DMS 273 (cell line): ENCODE measurements at regions not wholly inside any gene's neighbourhood (a gene's known extent, or its start where the extent isn't known, plus 50 kb on each side); places are given as distances from the start of the nearest gene placed in this dataset.
"Not testable (repeated sequence)": the region's sequence is repeated elsewhere in the genome, so short reads cannot be mapped to it uniquely, and the experiment has no call there.

Source experiments
- DNase-seq: peaks from one replicate; lab custom pipeline; 2025; ENCODE audit not compliant: unreplicated experiment; lab: John Stamatoyannopoulos, UW

DNA sequence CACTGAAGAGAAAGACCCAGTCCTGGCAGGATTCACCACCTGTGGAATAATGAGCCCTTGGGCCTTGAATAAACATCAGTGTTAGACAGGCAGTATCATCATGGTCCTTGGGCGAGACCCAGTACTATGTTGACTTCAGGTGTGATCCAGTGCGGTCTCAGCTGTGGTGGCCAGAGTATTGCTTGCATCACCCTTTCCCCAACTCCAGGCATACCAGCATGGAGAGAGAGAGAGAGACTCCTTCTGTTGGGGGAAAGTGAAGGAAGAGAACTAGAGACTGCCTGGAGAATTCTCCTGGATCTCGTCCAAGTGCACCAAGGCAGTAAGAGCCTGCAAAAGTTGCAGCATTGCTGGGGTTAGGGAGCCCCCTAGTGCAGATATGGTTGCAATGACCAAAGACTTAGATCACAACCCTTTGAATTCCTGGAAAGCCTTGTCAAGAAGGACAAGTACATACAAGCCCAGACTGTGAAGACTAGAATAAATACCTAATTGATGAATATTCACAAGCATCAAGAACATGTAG lies 61.1 kb upstream of the VAMP7 start:
- DNase-seq: peak; percentile 93

DNA sequence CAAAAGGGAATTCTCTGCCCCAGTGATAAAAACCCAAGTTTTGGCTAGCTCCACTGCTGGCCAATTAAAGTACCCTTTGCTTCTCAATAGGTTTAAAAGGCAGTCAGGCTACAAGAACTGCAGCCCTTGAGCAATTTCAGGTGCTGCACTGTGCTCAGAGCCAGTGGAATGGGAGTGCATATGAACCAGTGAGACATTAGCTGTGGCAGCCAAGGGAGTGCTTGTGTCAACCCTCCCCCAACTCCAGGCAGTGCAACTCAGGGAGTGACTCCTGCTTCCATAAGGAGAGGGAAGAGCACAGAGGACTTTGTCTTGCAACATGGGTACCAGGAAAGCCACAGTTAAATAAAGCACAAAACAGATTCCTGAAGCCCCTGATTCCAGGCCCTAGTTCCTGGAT lies 61.6 kb upstream of the VAMP7 start:
- no peak for DNase-seq

- DNase-seq: not testable (repeated sequence)
Measured at GRCh38 chrX:155814391-155814790, 66.8 kb upstream of the VAMP7 start.

GRCh38 chrX:155779831-155780230 lies 101.3 kb upstream of the VAMP7 start:
- DNase-seq: no peak

DNA sequence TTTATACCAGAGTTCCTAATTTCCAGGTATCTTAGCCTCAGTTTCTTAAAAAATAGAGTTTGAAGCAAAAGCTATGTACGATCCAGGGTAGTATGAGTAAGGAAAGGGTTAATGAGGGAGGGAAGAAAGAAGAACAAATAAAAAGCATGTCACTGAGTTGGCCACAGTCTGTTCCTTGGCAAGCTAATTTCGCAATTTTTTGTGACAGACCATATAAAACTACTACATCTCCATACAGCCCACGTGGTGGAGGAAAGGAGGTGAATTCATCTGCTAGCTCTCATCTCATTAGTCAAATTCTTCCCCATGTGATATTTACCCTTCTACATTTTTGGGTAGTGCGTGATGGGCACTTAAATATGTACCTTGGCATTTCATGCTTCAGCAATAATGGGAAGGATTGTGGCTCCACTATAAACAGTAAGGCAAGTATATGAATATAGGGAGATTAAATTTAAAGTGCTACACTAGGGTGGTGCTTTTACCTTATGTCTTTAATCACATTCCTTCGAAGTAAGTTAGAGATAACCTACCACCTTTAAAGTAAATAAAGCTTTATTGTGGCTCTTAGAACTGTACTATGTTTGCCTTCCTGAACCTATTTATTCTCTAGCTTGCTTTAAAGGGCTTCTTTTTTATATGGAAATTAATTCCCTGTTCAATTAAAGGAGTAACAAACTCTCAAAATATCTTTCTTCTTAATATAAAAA lies 102.1 kb upstream of the VAMP7 start:
- no peak for DNase-seq

DNA sequence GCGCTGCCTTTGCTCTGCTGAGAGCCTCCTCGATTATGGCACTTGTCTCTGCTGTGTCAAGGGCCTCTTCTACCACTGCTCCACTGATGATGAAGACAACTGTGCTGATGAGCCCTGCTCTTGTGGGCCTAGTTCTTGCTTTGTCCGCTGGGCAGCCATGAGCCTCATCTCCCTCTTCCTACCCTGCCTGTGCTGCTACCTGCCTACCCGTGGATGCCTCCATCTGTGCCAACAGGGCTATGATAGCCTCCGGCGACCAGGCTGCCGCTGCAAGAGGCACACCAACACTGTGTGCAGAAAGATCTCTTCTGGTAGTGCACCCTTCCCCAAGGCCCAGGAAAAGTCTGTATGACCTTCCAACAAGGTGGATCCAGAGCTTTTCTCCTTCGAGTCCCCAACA lies 106.8 kb upstream of the VAMP7 start:
- DNase-seq: no peak

DNA sequence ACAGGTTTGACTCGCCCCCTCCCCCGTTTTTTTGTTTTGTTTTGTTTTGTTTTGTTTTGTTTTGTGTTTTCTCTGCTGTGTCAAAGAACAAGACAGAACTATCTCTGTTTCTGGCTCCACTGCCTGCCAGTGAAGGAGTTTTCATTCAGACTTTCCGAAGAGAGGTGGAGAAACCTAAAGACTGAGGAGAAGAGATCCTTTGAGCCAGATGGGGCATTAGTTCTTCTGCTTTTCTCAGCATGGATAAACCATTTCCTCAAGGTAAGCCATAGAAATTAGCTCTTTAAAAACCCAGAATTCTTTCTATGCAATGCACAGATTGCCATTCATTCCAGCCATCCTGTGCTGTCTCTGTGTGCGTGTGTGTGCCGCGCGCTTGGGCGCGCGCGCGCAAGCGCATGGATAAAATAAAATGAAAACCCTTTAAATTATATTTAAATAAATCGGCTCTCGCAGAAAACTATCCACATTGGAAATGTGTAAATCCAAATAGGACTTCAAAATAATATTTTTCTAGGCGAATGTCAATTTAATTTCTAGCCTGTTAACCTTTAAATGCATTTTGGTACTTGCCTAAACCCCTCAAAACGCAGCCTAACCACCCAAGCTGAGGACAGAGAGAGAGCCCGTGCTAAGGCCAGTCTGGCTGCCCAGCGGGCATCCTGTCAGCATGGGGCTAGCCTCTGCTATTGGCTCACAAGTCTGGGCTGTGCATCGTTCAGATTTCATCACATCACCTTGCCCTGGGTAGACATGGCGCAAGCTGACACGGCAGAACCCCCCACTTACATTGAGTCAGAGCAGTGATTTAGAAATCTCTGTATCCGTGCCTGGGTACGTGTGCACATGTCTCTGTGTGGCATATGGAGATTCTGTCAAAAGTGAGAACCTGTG lies 113.0 kb upstream of the VAMP7 start:
- DNase-seq: peak; percentile 70

- peak; percentile 89 for DNase-seq
Measured at GRCh38 chrX:155767051-155767875, 113.9 kb upstream of the VAMP7 start.

DNA sequence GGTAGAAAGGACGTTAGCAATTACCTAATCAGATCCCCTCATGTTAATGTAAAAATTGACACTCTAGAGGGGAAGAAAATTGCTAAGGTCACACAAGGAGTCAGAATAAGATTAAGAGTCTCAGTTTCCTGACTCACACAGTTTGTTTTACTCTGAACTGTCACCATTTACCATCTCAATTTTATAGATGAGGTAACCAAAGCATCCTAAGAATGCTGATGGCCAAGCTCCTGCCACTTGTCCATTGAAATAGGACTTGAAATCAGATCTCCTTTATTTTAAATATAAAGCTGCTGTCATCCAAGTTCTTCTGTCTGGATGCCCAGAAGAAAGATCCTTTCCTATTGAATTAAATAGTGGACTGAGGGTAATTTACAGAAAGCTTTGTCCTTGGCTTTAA lies 114.8 kb upstream of the VAMP7 start:
- no peak for DNase-seq

GRCh38 chrX:155761185-155761584 lies 120.0 kb upstream of the VAMP7 start:
- DNase-seq: no peak

- DNase-seq: no peak
Measured at GRCh38 chrX:155757046-155757759, 123.9 kb upstream of the VAMP7 start.

DNA sequence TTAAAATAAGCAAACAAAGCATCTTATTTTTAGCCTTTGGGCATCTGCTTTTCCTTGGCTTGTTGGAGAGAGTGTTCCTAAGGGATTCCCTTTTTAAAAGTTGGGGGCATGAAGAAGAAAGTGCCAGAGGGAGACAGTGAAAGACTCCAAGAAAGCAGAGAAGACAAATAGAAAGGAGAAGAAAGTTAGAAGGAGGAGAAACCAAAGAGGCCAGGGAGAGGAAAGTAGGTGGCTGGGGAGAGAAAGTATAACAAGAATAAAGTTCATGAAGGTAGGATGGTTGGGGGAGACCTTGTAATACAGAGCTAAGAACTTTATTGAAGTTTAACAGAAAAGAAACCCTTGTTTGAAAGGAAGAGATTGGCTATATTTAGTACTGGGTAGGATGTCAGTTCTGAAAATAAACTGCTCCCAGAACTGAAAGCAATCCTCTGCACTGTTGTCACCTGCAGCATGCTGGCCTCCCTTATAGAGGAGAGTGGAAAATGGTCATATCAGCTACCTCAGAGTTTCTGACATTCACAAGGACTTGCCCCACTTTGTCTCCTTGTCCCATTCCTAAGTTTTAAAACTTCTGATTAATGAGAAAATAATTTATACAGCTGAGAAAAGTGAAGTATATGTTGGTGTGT lies 125.3 kb upstream of the VAMP7 start:
- no peak for DNase-seq

DNA sequence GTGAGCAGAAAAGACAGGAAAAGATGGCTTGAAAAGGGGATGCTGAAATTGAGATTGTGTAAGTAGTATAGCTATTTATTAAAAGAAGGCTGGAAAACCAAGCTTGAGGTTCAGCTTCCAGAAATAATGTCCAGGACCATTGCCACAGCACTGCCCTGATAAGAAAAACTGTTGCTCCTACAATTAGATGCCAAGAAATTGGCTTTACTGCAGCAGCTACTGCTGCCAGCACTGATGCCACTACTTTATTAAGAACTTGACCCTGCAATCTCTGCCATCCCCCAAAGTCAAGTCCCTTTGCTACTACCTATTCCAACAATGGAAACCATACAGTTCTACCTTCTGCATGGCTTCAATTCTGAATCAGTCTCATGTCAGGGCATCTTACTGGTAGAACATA lies 130.0 kb upstream of the VAMP7 start:
- no peak for DNase-seq

- peak; percentile 38 for DNase-seq
Measured at GRCh38 chrX:155747520-155747919, 133.6 kb upstream of the VAMP7 start.

DNA sequence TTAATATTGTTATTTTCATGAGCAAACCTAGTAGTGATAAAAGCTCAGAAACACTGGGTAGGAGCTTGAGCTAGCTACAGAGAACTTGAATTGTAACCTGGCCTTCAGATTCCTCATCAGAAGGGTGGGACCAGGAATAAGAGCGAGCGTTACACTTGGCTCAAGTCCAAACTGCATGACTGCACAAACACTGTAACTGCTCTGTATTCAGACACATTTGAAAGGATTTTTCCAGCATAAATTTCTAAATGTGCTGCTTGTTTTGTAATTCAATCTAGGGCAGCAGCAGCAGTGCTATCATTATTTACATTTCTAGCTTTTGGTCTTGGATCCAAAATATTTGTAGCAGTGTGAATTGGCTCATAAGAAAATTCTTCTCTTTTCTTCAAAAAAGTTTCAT lies 133.0 kb upstream of the TMLHE start:
- DNase-seq: peak; percentile 68

- no peak for DNase-seq
Measured at GRCh38 chrX:155744534-155744933, 131.8 kb upstream of the TMLHE start.

GRCh38 chrX:155728335-155728734 lies 115.6 kb upstream of the TMLHE start:
- DNase-seq: not testable (repeated sequence)

DNA sequence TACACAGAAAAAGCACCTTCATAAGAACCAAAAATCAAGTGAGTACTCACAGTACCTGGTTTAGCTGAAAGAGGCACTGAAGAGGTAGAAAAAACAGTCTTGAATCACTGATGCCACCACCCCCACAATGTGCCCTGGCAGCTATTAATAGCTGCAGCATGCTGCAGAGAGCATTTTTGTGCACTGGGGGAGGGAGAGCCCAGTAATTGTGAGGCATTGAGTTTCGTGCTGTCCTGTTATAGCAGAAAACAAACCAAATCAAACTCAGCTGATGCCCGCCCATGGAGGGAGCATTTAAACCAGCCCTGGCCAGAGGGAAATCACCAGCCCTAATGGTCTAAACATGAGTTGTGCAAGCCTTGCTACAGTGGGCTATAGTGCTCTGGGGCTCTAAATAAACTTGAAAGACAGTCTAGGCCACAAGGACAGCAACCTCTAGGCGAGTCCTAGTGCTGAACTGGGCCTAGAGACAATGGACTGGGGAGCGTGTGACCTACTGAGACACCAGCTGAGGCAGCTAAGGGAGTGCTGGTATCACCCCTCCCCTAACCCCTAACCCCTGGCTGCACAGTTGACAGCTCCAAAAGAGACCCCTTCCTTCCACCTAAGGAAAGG lies 106.3 kb upstream of the TMLHE start:
- DNase-seq: no peak

GRCh38 chrX:155715141-155715540 lies 102.4 kb upstream of the TMLHE start:
- no peak for DNase-seq

DNA sequence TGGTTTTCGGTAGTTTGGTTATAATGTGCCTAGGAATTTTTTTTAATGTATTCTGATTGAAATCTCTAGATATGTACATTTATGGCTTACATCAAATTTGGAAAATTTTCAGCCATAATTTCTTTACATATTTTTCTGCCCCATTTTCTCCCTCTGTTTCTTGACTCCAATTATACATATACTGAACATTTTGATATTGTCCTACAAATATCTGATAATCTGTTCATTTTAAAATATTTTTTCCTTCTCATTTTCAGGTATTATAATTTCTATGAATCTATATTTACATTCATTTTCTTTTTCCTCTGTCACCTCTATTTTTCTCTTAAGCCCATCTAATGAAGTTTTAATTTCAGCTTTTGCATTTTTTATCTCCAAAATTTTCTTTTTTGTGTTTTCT lies 82.7 kb upstream of the TMLHE start:
- DNase-seq: no peak
